ENCODE measurements at regions not wholly inside any gene's neighbourhood (a gene's known extent, or its start where the extent isn't known, plus 50 kb on each side); places are given as distances from the start of the nearest gene placed in this dataset.

GRCh38 chr16:86406056-86406455, 104.3 kb upstream of the FOXF1 start:
- no peak for TF ChIP-seq POLR2A (IDR thresholded peaks at IDR 0.05)
- no peak for TF ChIP-seq CTCF (IDR thresholded peaks at IDR 0.05)
- TF ChIP-seq POLR2AphosphoS5 (IDR thresholded peaks at IDR 0.05), result no peak
